Stimulated activated naive CD8-positive, alpha-beta T cell treated with anti-CD3 and anti-CD28 coated beads, Interleukin-15, amount 100 ng/mL, for 72 hours (primary cell): ENCODE measurements at regions not wholly inside any gene's neighbourhood (a gene's known extent, or its start where the extent isn't known, plus 50 kb on each side); places are given as distances from the start of the nearest gene placed in this dataset.
A peak's percentile ranks its signal among the peaks of the same experiment; 100 is the strongest.

Experiments used
- ATAC-seq: fragments of 150-1000 bp; cut with Tn5 transposase; 2 replicates; pipeline ENCODE4 v1.10.0; 2021; ENCODE audit warnings: mild to moderate bottlenecking, moderate library complexity
- DNase-seq, 2 donors: peaks; one replicate each; pipeline ENCODE4 v3.0.0; 2021 to 2022
- H3K27ac Mint-ChIP-seq, 2 donors: one replicate each; pipeline ENCODE4 v1.8.0; 2022; ENCODE audit warnings: mild to moderate bottlenecking in 2 of 2, mixed read lengths in 2 of 2, moderate library complexity in 2 of 2
- H3K27me3 Mint-ChIP-seq: one replicate; pipeline ENCODE4 v1.8.0; 2022; ENCODE audit warnings: mixed read lengths
- H3K4me1 Mint-ChIP-seq: one replicate; pipeline ENCODE4 v1.8.0; 2022; ENCODE audit warnings: mild to moderate bottlenecking, mixed read lengths
- H3K4me3 Mint-ChIP-seq, 2 donors: one replicate each; pipeline ENCODE4 v1.8.0; 2022; ENCODE audit warnings: mild to moderate bottlenecking in 2 of 2, mixed read lengths in 2 of 2, moderate library complexity in 1 of 2
- H3K9me3 Mint-ChIP-seq, 2 donors: one replicate each; pipeline ENCODE4 v1.8.0; 2022; ENCODE audit warnings: mixed read lengths in 2 of 2

GRCh38 chr22:27239520-27239919 lies 562.0 kb downstream of the MN1 start:
- DNase-seq (no peak), ATAC-seq (no peak)
- H3K4me1 Mint-ChIP-seq = no peaks in the 10 kb centered on the region
- peaks cover 6% of the 10 kb centered on the region for H3K27me3 Mint-ChIP-seq
- H3K9me3 Mint-ChIP-seq = no peaks in the 10 kb centered on the region
- no peak overlapping the region for H3K4me3 Mint-ChIP-seq
- no peak overlapping the region for H3K27ac Mint-ChIP-seq

GRCh38 chr22:27240298-27241075 lies 561.1 kb downstream of the MN1 start:
- DNase-seq = no peak
- ATAC-seq = no peak
- Mint-ChIP-seq H3K4me3 (no peak overlapping the region), H3K27me3 (no peaks in the 10 kb centered on the region), H3K4me1 (no peaks in the 10 kb centered on the region), H3K27ac (peak overlapping the region in 1 of 2 donors; percentile 30), H3K9me3 (no peaks in the 10 kb centered on the region)

- no peak for ATAC-seq
- DNase-seq = no peak
- Mint-ChIP-seq H3K27ac (no peak overlapping the region), H3K9me3 (peaks cover 5 to 6% of the 10 kb centered on the region in 2 donors), H3K27me3 (no peaks in the 10 kb centered on the region), H3K4me1 (no peaks in the 10 kb centered on the region), H3K4me3 (no peak overlapping the region)
Measured at GRCh38 chr22:27241430-27242321, 559.9 kb downstream of the MN1 start.

GRCh38 chr22:27242474-27242873 lies 559.1 kb downstream of the MN1 start:
- H3K9me3 Mint-ChIP-seq = peaks cover 7 to 8% of the 10 kb centered on the region in 2 donors
- DNase-seq (no peak), ATAC-seq (no peak)
- peaks cover 7% of the 10 kb centered on the region for H3K4me1 Mint-ChIP-seq
- H3K27ac Mint-ChIP-seq = peak overlapping the region in 1 of 2 donors; percentile 8
- H3K4me3 Mint-ChIP-seq = no peak overlapping the region
- H3K27me3 Mint-ChIP-seq = no peaks in the 10 kb centered on the region

- peaks cover 11% of the 10 kb centered on the region for H3K4me1 Mint-ChIP-seq
- DNase-seq (no peak), ATAC-seq (no peak)
- peaks cover 7 to 8% of the 10 kb centered on the region in 2 donors for H3K9me3 Mint-ChIP-seq
- H3K27me3 Mint-ChIP-seq = no peaks in the 10 kb centered on the region
- no peak overlapping the region for H3K4me3 Mint-ChIP-seq
- no peak overlapping the region for H3K27ac Mint-ChIP-seq
Measured at GRCh38 chr22:27242917-27243589, 558.5 kb downstream of the MN1 start.

GRCh38 chr22:27244328-27244727 lies 557.2 kb downstream of the MN1 start:
- peaks cover 11% of the 10 kb centered on the region for H3K4me1 Mint-ChIP-seq
- DNase-seq (no peak), ATAC-seq (no peak)
- H3K27ac Mint-ChIP-seq = no peak overlapping the region
- H3K27me3 Mint-ChIP-seq = no peaks in the 10 kb centered on the region
- peaks cover 7 to 8% of the 10 kb centered on the region in 2 donors for H3K9me3 Mint-ChIP-seq
- H3K4me3 Mint-ChIP-seq = no peak overlapping the region

GRCh38 chr22:27245056-27245455 lies 556.5 kb downstream of the MN1 start:
- no peak overlapping the region for H3K4me3 Mint-ChIP-seq
- no peak for DNase-seq
- H3K9me3 Mint-ChIP-seq = peaks cover 7 to 8% of the 10 kb centered on the region in 2 donors
- H3K27ac Mint-ChIP-seq = no peak overlapping the region
- no peaks in the 10 kb centered on the region for H3K27me3 Mint-ChIP-seq
- H3K4me1 Mint-ChIP-seq = peaks cover 11% of the 10 kb centered on the region
- ATAC-seq = no peak

GRCh38 chr22:27246558-27246957 lies 555.0 kb downstream of the MN1 start:
- Mint-ChIP-seq H3K4me1 (peaks cover 11% of the 10 kb centered on the region), H3K4me3 (no peak overlapping the region), H3K9me3 (peaks cover 7 to 8% of the 10 kb centered on the region in 2 donors), H3K27me3 (no peaks in the 10 kb centered on the region), H3K27ac (peak overlapping the region in 1 of 2 donors; percentile 22)
- DNase-seq (no peak), ATAC-seq (no peak)

- Mint-ChIP-seq H3K4me3 (peak overlapping the region; percentile 8 to 11), H3K4me1 (peaks cover 11% of the 10 kb centered on the region), H3K27ac (no peak overlapping the region), H3K9me3 (peaks cover 7 to 8% of the 10 kb centered on the region in 2 donors), H3K27me3 (no peaks in the 10 kb centered on the region)
- no peak for DNase-seq
- ATAC-seq = no peak
Measured at GRCh38 chr22:27247701-27248434, 553.7 kb downstream of the MN1 start.

- Mint-ChIP-seq H3K27ac (peak overlapping the region in 1 of 2 donors; percentile 2), H3K4me1 (peaks cover 11% of the 10 kb centered on the region), H3K4me3 (no peak overlapping the region), H3K9me3 (peaks cover 11 to 16% of the 10 kb centered on the region in 2 donors), H3K27me3 (no peaks in the 10 kb centered on the region)
- DNase-seq (no peak), ATAC-seq (no peak)
Measured at GRCh38 chr22:27250418-27250817, 551.1 kb downstream of the MN1 start.

GRCh38 chr22:27250886-27251285 lies 550.7 kb downstream of the MN1 start:
- no peak overlapping the region for H3K4me3 Mint-ChIP-seq
- H3K9me3 Mint-ChIP-seq = peaks cover 16 to 21% of the 10 kb centered on the region in 2 donors
- H3K27ac Mint-ChIP-seq = no peak overlapping the region
- H3K4me1 Mint-ChIP-seq = peaks cover 11% of the 10 kb centered on the region
- DNase-seq = no peak
- H3K27me3 Mint-ChIP-seq = no peaks in the 10 kb centered on the region
- no peak for ATAC-seq

- H3K27me3 Mint-ChIP-seq = no peaks in the 10 kb centered on the region
- ATAC-seq = no peak
- H3K4me1 Mint-ChIP-seq = peaks cover 11% of the 10 kb centered on the region
- DNase-seq = no peak
- H3K4me3 Mint-ChIP-seq = no peak overlapping the region
- peaks cover 13 to 20% of the 10 kb centered on the region in 2 donors for H3K9me3 Mint-ChIP-seq
- no peak overlapping the region for H3K27ac Mint-ChIP-seq
Measured at GRCh38 chr22:27251563-27251962, 550.0 kb downstream of the MN1 start.

- DNase-seq (no peak), ATAC-seq (no peak)
- H3K4me1 Mint-ChIP-seq = peaks cover 4% of the 10 kb centered on the region
- no peak overlapping the region for H3K27ac Mint-ChIP-seq
- no peaks in the 10 kb centered on the region for H3K27me3 Mint-ChIP-seq
- no peak overlapping the region for H3K4me3 Mint-ChIP-seq
- peaks cover 9 to 18% of the 10 kb centered on the region in 2 donors for H3K9me3 Mint-ChIP-seq
Measured at GRCh38 chr22:27252282-27253049, 549.1 kb downstream of the MN1 start.

- DNase-seq (no peak), ATAC-seq (no peak)
- Mint-ChIP-seq H3K27me3 (no peaks in the 10 kb centered on the region), H3K27ac (no peak overlapping the region), H3K9me3 (peaks cover 9 to 18% of the 10 kb centered on the region in 2 donors), H3K4me1 (no peaks in the 10 kb centered on the region), H3K4me3 (no peak overlapping the region)
Measured at GRCh38 chr22:27253108-27253902, 548.3 kb downstream of the MN1 start.
